Neural progenitor cell (in vitro differentiated cells): ENCODE measurements at regions not wholly inside any gene's neighbourhood (a gene's known extent, or its start where the extent isn't known, plus 50 kb on each side); places are given as distances from the start of the nearest gene placed in this dataset.

ENCODE experiments used
- DNase-seq: peaks from one replicate; pipeline ENCODE4 v3.0.0-alpha.2; 2016; ENCODE audit warnings: low spot score
- H2AFZ ChIP-seq: fragments of 200-600 bp; sonication (generic); replicated peaks from 2 replicates; pipeline ENCODE4 v1.6.1; 2016; ENCODE audit warnings: antibody characterized with exemption
- H3F3A ChIP-seq: fragments of 200-600 bp; sonication (generic); 2 replicates; pipeline ENCODE4 v1.6.1; 2016; ENCODE audit warnings: antibody characterized with exemption, low read depth
- H3K27ac ChIP-seq: fragments of 200-600 bp; sonication (generic); 2 replicates; pipeline ENCODE4 v1.5.1; 2016; ENCODE audit warnings: mild to moderate bottlenecking
- H3K27me3 ChIP-seq: fragments of 200-600 bp; sonication (generic); 2 replicates; pipeline ENCODE4 v1.6.1; 2016; ENCODE audit warnings: mild to moderate bottlenecking, moderate library complexity
- H3K36me3 ChIP-seq: fragments of 200-600 bp; sonication (generic); 2 replicates; pipeline ENCODE4 v1.5.1; 2016
- H3K4me1 ChIP-seq: fragments of 200-600 bp; sonication (generic); 2 replicates; pipeline ENCODE4 v1.6.1; 2016; ENCODE audit warnings: mixed run types
- H3K4me2 ChIP-seq: fragments of 200-600 bp; sonication (generic); 2 replicates; pipeline ENCODE4 v1.6.1; 2016
- H3K4me3 ChIP-seq: fragments of 200-600 bp; sonication (generic); 2 replicates; pipeline ENCODE4 v1.5.1; 2016
- H3K79me2 ChIP-seq: fragments of 200-600 bp; sonication (generic); 2 replicates; pipeline ENCODE4 v1.6.1; 2016; ENCODE audit warnings: low read depth
- H3K9ac ChIP-seq: fragments of 200-600 bp; sonication (generic); 2 replicates; pipeline ENCODE4 v1.6.1; 2016
- H3K9me3 ChIP-seq: fragments of 200-600 bp; sonication (generic); 2 replicates; pipeline ENCODE4 v1.5.1; 2016; ENCODE audit warnings: low read depth
- H4K20me1 ChIP-seq: fragments of 200-600 bp; sonication (generic); 2 replicates; pipeline ENCODE4 v1.6.1; 2016; ENCODE audit warnings: low read depth
- H3K27ac Mint-ChIP-seq: 3 replicates; pipeline ENCODE4 v1.8.0; 2021; ENCODE audit warnings: mixed read lengths
- H3K27me3 Mint-ChIP-seq: 2 replicates; pipeline ENCODE4 v1.8.0; 2022; ENCODE audit warnings: low read depth, mild to moderate bottlenecking, inconsistent platforms, moderate library complexity, mixed read lengths; ENCODE audit not compliant: insufficient read depth
- H3K36me3 Mint-ChIP-seq: 3 replicates; pipeline ENCODE4 v1.8.0; 2021; ENCODE audit warnings: mixed read lengths
- H3K4me1 Mint-ChIP-seq: 3 replicates; pipeline ENCODE4 v1.8.0; 2021; ENCODE audit warnings: mixed read lengths
- H3K4me3 Mint-ChIP-seq: 3 replicates; pipeline ENCODE4 v1.8.0; 2021; ENCODE audit warnings: mild to moderate bottlenecking, moderate library complexity, mixed read lengths
- H3K9me3 Mint-ChIP-seq: 3 replicates; pipeline ENCODE4 v1.8.0; 2020; ENCODE audit warnings: mixed read lengths
- EZH2 ChIP-seq: fragments of 200-600 bp; sonication (generic); IDR thresholded peaks from 2 replicates; pipeline ENCODE4 v1.6.1; 2017; ENCODE audit warnings: antibody characterized with exemption, mild to moderate bottlenecking, moderate library complexity
- EZH2phosphoT487 ChIP-seq: fragments of 200-600 bp; sonication (generic); IDR thresholded peaks from 2 replicates; pipeline ENCODE4 v1.6.1; 2017; ENCODE audit warnings: antibody characterized with exemption
- TF ChIP-seq, protein P1 (sequence below): fragments of 200-600 bp; sonication (generic); IDR thresholded peaks from 2 replicates; pipeline ENCODE4 v1.5.1; 2017; ENCODE audit warnings: antibody characterized with exemption, mild to moderate bottlenecking

DNA sequence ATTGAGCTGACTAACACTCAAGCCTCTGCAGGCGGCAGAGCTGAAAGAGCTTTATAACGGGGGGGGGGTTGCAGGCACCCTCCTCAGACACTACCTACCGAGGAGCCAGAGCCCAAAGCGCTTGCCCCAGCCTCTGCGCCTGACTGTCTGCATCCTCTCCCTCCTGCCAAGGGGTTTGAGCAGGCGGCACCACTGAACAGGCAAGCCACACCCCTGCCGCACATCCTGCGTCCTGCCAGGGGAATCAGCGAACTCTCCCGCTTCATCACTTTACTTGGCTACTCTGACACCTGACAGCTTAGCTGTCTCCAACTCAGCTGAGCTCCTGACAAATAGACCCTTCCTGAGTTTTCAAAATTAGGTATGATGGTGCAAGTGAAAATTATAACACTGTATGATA lies 432.6 kb upstream of the ANKRD30A start:
- Histone ChIP-seq H3K9me3 (no peaks in the 10 kb centered on the region), H3K36me3 (no peaks in the 10 kb centered on the region), H3K79me2 (no peaks in the 10 kb centered on the region), H3K4me3 (no peak overlapping the region), H2AFZ (no peak overlapping the region), H4K20me1 (no peaks in the 10 kb centered on the region), H3F3A (no peaks in the 10 kb centered on the region), H3K4me1 (peaks cover 7% of the 10 kb centered on the region), H3K4me2 (no peak overlapping the region), H3K27ac (no peak overlapping the region), H3K27me3 (no peaks in the 10 kb centered on the region), H3K9ac (no peak overlapping the region)
- Mint-ChIP-seq H3K9me3 (no peaks in the 10 kb centered on the region), H3K27ac (no peak overlapping the region), H3K27me3 (peaks cover 4% of the 10 kb centered on the region), H3K4me1 (peaks cover 13% of the 10 kb centered on the region), H3K4me3 (no peak overlapping the region), H3K36me3 (no peaks in the 10 kb centered on the region)
- TF ChIP-seq EZH2: no peak
- TF ChIP-seq EZH2phosphoT487: no peak
- TF ChIP-seq, protein P1, sequence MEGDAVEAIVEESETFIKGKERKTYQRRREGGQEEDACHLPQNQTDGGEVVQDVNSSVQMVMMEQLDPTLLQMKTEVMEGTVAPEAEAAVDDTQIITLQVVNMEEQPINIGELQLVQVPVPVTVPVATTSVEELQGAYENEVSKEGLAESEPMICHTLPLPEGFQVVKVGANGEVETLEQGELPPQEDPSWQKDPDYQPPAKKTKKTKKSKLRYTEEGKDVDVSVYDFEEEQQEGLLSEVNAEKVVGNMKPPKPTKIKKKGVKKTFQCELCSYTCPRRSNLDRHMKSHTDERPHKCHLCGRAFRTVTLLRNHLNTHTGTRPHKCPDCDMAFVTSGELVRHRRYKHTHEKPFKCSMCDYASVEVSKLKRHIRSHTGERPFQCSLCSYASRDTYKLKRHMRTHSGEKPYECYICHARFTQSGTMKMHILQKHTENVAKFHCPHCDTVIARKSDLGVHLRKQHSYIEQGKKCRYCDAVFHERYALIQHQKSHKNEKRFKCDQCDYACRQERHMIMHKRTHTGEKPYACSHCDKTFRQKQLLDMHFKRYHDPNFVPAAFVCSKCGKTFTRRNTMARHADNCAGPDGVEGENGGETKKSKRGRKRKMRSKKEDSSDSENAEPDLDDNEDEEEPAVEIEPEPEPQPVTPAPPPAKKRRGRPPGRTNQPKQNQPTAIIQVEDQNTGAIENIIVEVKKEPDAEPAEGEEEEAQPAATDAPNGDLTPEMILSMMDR: no peak
- peak; percentile 6 for DNase-seq

DNA sequence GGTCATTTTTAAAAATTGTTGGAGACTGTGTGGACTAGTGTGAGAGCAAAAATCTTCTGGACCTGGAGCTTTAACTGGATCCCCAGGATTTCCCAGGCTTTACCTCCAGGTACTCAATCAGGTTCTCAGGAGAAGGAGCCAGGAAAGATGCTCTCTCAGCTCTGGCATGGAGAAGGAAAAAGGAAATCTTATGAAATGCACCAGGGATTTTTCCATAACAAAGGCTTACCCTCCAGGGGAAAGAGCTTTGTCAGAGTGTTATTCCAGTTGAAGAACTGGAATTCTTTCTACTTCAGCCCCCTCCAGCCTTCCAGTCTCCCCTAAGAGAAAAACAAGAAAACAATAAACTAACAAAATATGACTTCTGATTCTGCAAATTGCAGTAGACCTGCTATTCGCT lies 436.7 kb upstream of the ANKRD30A start:
- Mint-ChIP-seq H3K27ac (no peak overlapping the region), H3K4me1 (peaks cover 13% of the 10 kb centered on the region), H3K27me3 (peaks cover 2% of the 10 kb centered on the region), H3K4me3 (no peak overlapping the region), H3K36me3 (no peaks in the 10 kb centered on the region), H3K9me3 (peaks cover 3% of the 10 kb centered on the region)
- peaks cover 7% of the 10 kb centered on the region for H3K4me1 ChIP-seq
- no peaks in the 10 kb centered on the region for H3K36me3 ChIP-seq
- H3K27ac ChIP-seq: no peak overlapping the region
- H3K4me3 ChIP-seq: no peak overlapping the region
- no peaks in the 10 kb centered on the region for H3K9me3 ChIP-seq
- H3F3A ChIP-seq: no peaks in the 10 kb centered on the region
- H3K4me2 ChIP-seq: no peak overlapping the region
- no peak for DNase-seq
- TF ChIP-seq EZH2 (no peak), EZH2phosphoT487 (no peak)
- TF ChIP-seq, protein P1: no peak
- H3K27me3 ChIP-seq: no peaks in the 10 kb centered on the region
- no peaks in the 10 kb centered on the region for H4K20me1 ChIP-seq
- no peak overlapping the region for H2AFZ ChIP-seq
- H3K79me2 ChIP-seq: no peaks in the 10 kb centered on the region
- no peak overlapping the region for H3K9ac ChIP-seq

DNA sequence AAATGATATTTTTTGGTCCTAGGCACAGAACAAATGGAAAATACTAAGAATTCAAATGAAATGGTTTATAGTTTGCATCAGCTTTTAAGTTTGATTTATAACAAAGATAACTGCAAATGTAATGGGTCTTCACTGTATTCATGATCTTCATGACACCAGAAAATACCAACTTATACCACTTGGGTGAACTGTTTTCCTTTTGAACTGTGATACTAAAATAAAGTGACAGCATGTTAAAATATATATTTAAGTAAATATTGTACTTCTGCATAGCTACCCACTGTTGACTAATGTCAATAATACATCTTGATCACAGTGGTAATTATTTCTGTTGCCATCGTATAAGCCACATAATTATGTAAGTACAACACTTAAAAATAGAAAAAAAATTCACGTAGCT lies 442.0 kb upstream of the ANKRD30A start:
- Histone ChIP-seq H3K36me3 (no peaks in the 10 kb centered on the region), H3F3A (no peaks in the 10 kb centered on the region), H2AFZ (no peak overlapping the region), H4K20me1 (no peaks in the 10 kb centered on the region), H3K4me3 (no peak overlapping the region), H3K4me1 (no peaks in the 10 kb centered on the region), H3K9ac (no peak overlapping the region), H3K27ac (no peak overlapping the region), H3K9me3 (no peaks in the 10 kb centered on the region), H3K79me2 (no peaks in the 10 kb centered on the region), H3K4me2 (no peak overlapping the region), H3K27me3 (no peaks in the 10 kb centered on the region)
- H3K4me1 Mint-ChIP-seq: peaks cover 11% of the 10 kb centered on the region
- H3K27me3 Mint-ChIP-seq: no peaks in the 10 kb centered on the region
- no peak for DNase-seq
- no peak for TF ChIP-seq EZH2phosphoT487
- TF ChIP-seq EZH2: no peak
- TF ChIP-seq, protein P1: no peak
- no peak overlapping the region for H3K4me3 Mint-ChIP-seq
- H3K36me3 Mint-ChIP-seq: no peaks in the 10 kb centered on the region
- H3K27ac Mint-ChIP-seq: no peak overlapping the region
- peaks cover 3% of the 10 kb centered on the region for H3K9me3 Mint-ChIP-seq
